ENCODE measurements at regions not wholly inside any gene's neighbourhood (a gene's known extent, or its start where the extent isn't known, plus 50 kb on each side); places are given as distances from the start of the nearest gene placed in this dataset.

DNA sequence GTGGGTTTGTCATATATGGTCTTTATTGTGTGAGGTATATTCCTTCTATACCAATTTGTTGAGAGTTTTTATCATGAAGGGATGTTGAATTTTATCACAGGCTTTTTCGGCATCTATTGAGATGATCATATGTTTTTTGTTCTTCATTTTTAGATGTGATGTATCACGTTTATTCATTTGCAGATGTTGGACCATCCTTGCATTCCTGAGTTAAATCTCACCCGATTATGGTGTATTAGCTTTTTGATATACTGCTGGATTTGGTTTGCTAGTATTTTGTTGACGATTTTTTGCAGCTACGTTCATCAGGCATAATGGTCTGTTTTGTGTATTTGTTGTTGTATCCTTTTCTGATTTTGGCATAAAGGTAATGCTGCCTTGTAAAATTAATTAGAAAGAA, 311.0 kb downstream of the PTEN start:
- TF ChIP-seq, protein P1, sequence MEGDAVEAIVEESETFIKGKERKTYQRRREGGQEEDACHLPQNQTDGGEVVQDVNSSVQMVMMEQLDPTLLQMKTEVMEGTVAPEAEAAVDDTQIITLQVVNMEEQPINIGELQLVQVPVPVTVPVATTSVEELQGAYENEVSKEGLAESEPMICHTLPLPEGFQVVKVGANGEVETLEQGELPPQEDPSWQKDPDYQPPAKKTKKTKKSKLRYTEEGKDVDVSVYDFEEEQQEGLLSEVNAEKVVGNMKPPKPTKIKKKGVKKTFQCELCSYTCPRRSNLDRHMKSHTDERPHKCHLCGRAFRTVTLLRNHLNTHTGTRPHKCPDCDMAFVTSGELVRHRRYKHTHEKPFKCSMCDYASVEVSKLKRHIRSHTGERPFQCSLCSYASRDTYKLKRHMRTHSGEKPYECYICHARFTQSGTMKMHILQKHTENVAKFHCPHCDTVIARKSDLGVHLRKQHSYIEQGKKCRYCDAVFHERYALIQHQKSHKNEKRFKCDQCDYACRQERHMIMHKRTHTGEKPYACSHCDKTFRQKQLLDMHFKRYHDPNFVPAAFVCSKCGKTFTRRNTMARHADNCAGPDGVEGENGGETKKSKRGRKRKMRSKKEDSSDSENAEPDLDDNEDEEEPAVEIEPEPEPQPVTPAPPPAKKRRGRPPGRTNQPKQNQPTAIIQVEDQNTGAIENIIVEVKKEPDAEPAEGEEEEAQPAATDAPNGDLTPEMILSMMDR (conservative IDR thresholded peaks at IDR 0.05 in 1 of 2, IDR thresholded peaks at IDR 0.05 in 1 of 2; ENCODE audit: low read depth in 1 of 2, low read length in 2 of 2), result no peak
- TF ChIP-seq EZH2 (IDR thresholded peaks at IDR 0.05; ENCODE audit: low read length, missing control alignments), result no peak
